HFFc6 (cell line): ENCODE measurements at regions not wholly inside any gene's neighbourhood (a gene's known extent, or its start where the extent isn't known, plus 50 kb on each side); places are given as distances from the start of the nearest gene placed in this dataset.

Experiments used
- DNase-seq: peaks from one replicate; pipeline ENCODE4 v3.0.0-alpha.2; 2018
- H3K27ac Mint-ChIP-seq: 2 replicates; pipeline ENCODE4 v1.8.0; 2020; ENCODE audit warnings: mild to moderate bottlenecking, mixed read lengths
- H3K27me3 Mint-ChIP-seq: 2 replicates; pipeline ENCODE4 v1.8.0; 2021; ENCODE audit warnings: mild to moderate bottlenecking, moderate library complexity, mixed read lengths; ENCODE audit not compliant: insufficient read depth
- H3K36me3 Mint-ChIP-seq: 2 replicates; pipeline ENCODE4 v1.8.0; 2021; ENCODE audit warnings: low read depth, mixed read lengths
- H3K4me1 Mint-ChIP-seq: 2 replicates; pipeline ENCODE4 v1.8.0; 2020; ENCODE audit warnings: low read depth, mixed read lengths
- H3K4me3 Mint-ChIP-seq: 2 replicates; pipeline ENCODE4 v1.8.0; 2020; ENCODE audit warnings: mild to moderate bottlenecking, moderate library complexity, mixed read lengths
- H3K9me3 Mint-ChIP-seq: 2 replicates; pipeline ENCODE4 v1.8.0; 2020; ENCODE audit warnings: mild to moderate bottlenecking, mixed read lengths
- CTCF ChIP-seq: fragments of 200-600 bp; sonication (generic); IDR thresholded peaks from 2 replicates; pipeline ENCODE4 v1.5.0; 2021; ENCODE audit warnings: antibody characterized with exemption, mild to moderate bottlenecking

GRCh38 chr3:127064391-127065137 is 81.6 kb downstream of the PLXNA1 start:
- Mint-ChIP-seq H3K27me3 (peaks cover 24% of the 10 kb centered on the region), H3K4me3 (no peak overlapping the region), H3K4me1 (peaks cover 18% of the 10 kb centered on the region), H3K27ac (no peak overlapping the region), H3K36me3 (no peaks in the 10 kb centered on the region), H3K9me3 (no peaks in the 10 kb centered on the region)
- peak; percentile 59 for DNase-seq
- TF ChIP-seq CTCF = no peak

GRCh38 chr3:127065138-127065427 is 82.2 kb downstream of the PLXNA1 start:
- no peaks in the 10 kb centered on the region for H3K36me3 Mint-ChIP-seq
- H3K4me1 Mint-ChIP-seq = peaks cover 18% of the 10 kb centered on the region
- no peak overlapping the region for H3K27ac Mint-ChIP-seq
- TF ChIP-seq CTCF = no peak
- peaks cover 27% of the 10 kb centered on the region for H3K27me3 Mint-ChIP-seq
- H3K4me3 Mint-ChIP-seq = no peak overlapping the region
- H3K9me3 Mint-ChIP-seq = no peaks in the 10 kb centered on the region
- DNase-seq = no peak

GRCh38 chr3:127065561-127066290 is 82.8 kb downstream of the PLXNA1 start:
- Mint-ChIP-seq H3K36me3 (no peaks in the 10 kb centered on the region), H3K9me3 (no peaks in the 10 kb centered on the region), H3K27me3 (peaks cover 31% of the 10 kb centered on the region), H3K27ac (no peak overlapping the region), H3K4me1 (peaks cover 18% of the 10 kb centered on the region), H3K4me3 (no peak overlapping the region)
- DNase-seq = no peak
- no peak for TF ChIP-seq CTCF

- no peak overlapping the region for H3K4me3 Mint-ChIP-seq
- no peak overlapping the region for H3K27ac Mint-ChIP-seq
- TF ChIP-seq CTCF = no peak
- no peak for DNase-seq
- no peaks in the 10 kb centered on the region for H3K9me3 Mint-ChIP-seq
- peaks cover 18% of the 10 kb centered on the region for H3K4me1 Mint-ChIP-seq
- H3K36me3 Mint-ChIP-seq = no peaks in the 10 kb centered on the region
- peaks cover 39% of the 10 kb centered on the region for H3K27me3 Mint-ChIP-seq
Observed at GRCh38 chr3:127066635-127067034, 83.7 kb downstream of the PLXNA1 start.

GRCh38 chr3:127067116-127067910 is 84.4 kb downstream of the PLXNA1 start:
- Mint-ChIP-seq H3K27me3 (peaks cover 42% of the 10 kb centered on the region), H3K4me1 (peaks cover 18% of the 10 kb centered on the region), H3K36me3 (no peaks in the 10 kb centered on the region), H3K27ac (no peak overlapping the region), H3K4me3 (no peak overlapping the region), H3K9me3 (no peaks in the 10 kb centered on the region)
- TF ChIP-seq CTCF = no peak
- DNase-seq = no peak
